Activated CD4-positive, alpha-beta T cell treated with anti-CD3 and anti-CD28 coated beads, Interleukin-2, amount 50 U/mL, for 48 hours (primary cell): ENCODE measurements at regions not wholly inside any gene's neighbourhood (a gene's known extent, or its start where the extent isn't known, plus 50 kb on each side); places are given as distances from the start of the nearest gene placed in this dataset.

Experiments used
- DNase-seq, 2 experiments: peaks; one replicate each; pipeline ENCODE4 v3.0.0-alpha.2; 2020

- no peak for DNase-seq
Observed at GRCh38 chr6:166009385-166010031, 158.1 kb downstream of the TBXT start.

GRCh38 chr6:166008441-166009369, 158.9 kb downstream of the TBXT start:
- no peak for DNase-seq

GRCh38 chr6:166007349-166008263, 160.0 kb downstream of the TBXT start:
- DNase-seq: no peak

GRCh38 chr6:166006900-166007301, 160.8 kb downstream of the TBXT start:
- no peak for DNase-seq

GRCh38 chr6:166005944-166006899, 161.4 kb downstream of the TBXT start:
- DNase-seq: no peak

- DNase-seq: no peak
Observed at GRCh38 chr6:166005401-166005943, 162.2 kb downstream of the TBXT start.

GRCh38 chr6:166004876-166005275, 162.8 kb downstream of the TBXT start:
- no peak for DNase-seq

GRCh38 chr6:166004471-166004870, 163.2 kb downstream of the TBXT start:
- DNase-seq: no peak

GRCh38 chr6:166003569-166003968, 164.1 kb downstream of the TBXT start:
- no peak for DNase-seq

GRCh38 chr6:166001359-166001758, 166.3 kb downstream of the TBXT start:
- no peak for DNase-seq

GRCh38 chr6:165999279-165999678, 168.4 kb downstream of the TBXT start:
- no peak for DNase-seq

- DNase-seq: no peak
Observed at GRCh38 chr6:165998072-165998471, 169.6 kb downstream of the TBXT start.

- DNase-seq: no peak
Observed at GRCh38 chr6:165991341-165991740, 176.3 kb downstream of the TBXT start.

- no peak for DNase-seq
Observed at GRCh38 chr6:165990216-165990615, 177.4 kb downstream of the TBXT start.

- no peak for DNase-seq
Observed at GRCh38 chr6:165988757-165989456, 178.7 kb downstream of the TBXT start.

GRCh38 chr6:165988302-165988756, 179.3 kb downstream of the TBXT start:
- no peak for DNase-seq

GRCh38 chr6:165987483-165988301, 180.0 kb downstream of the TBXT start:
- DNase-seq: no peak

GRCh38 chr6:165986914-165987482, 180.7 kb downstream of the TBXT start:
- DNase-seq: no peak

- DNase-seq: no peak
Observed at GRCh38 chr6:165986311-165986913, 181.2 kb downstream of the TBXT start.
